ENCODE measurements at regions not wholly inside any gene's neighbourhood (a gene's known extent, or its start where the extent isn't known, plus 50 kb on each side); places are given as distances from the start of the nearest gene placed in this dataset.
"Not testable (repeated sequence)": the region's sequence is repeated elsewhere in the genome, so short reads cannot be mapped to it uniquely, and the experiment has no call there.

- peak; percentile 12 for DNase-seq
These were observed 70.4 kb downstream of the GADD45G start for GRCh38 chr9:89675058-89675742.

GRCh38 chr9:89676281-89676680 is 71.5 kb downstream of the GADD45G start:
- DNase-seq, result peak; percentile 60

- DNase-seq, result peak; percentile 18
These were observed 73.0 kb downstream of the GADD45G start for GRCh38 chr9:89677702-89678395.

GRCh38 chr9:89678396-89679015 is 73.7 kb downstream of the GADD45G start:
- no peak for DNase-seq

- no peak for DNase-seq
These were observed 74.2 kb downstream of the GADD45G start for GRCh38 chr9:89679016-89679415.

GRCh38 chr9:89679581-89679980 is 74.8 kb downstream of the GADD45G start:
- no peak for DNase-seq

GRCh38 chr9:89680547-89681467 is 76.0 kb downstream of the GADD45G start:
- no peak for DNase-seq

GRCh38 chr9:89681468-89681859 is 76.7 kb downstream of the GADD45G start:
- not testable (repeated sequence) for DNase-seq

- no peak for DNase-seq
These were observed 78.8 kb downstream of the GADD45G start for GRCh38 chr9:89683626-89684025.

GRCh38 chr9:89684218-89684617 is 79.4 kb downstream of the GADD45G start:
- no peak for DNase-seq

- DNase-seq, result no peak
These were observed 80.3 kb downstream of the GADD45G start for GRCh38 chr9:89684912-89685636.

- DNase-seq, result no peak
These were observed 80.9 kb downstream of the GADD45G start for GRCh38 chr9:89685698-89686097.

- peak; percentile 50 for DNase-seq
These were observed 81.3 kb downstream of the GADD45G start for GRCh38 chr9:89686126-89686525.

- DNase-seq, result no peak
These were observed 81.8 kb downstream of the GADD45G start for GRCh38 chr9:89686621-89687020.

- DNase-seq, result no peak
These were observed 82.4 kb downstream of the GADD45G start for GRCh38 chr9:89687188-89687587.

- DNase-seq, result no peak
These were observed 83.0 kb downstream of the GADD45G start for GRCh38 chr9:89687848-89688247.

GRCh38 chr9:89689321-89689720 is 84.5 kb downstream of the GADD45G start:
- not testable (repeated sequence) for DNase-seq

GRCh38 chr9:89690334-89690912 is 85.6 kb downstream of the GADD45G start:
- no peak for DNase-seq

- DNase-seq, result no peak
These were observed 90.7 kb downstream of the GADD45G start for GRCh38 chr9:89695441-89695891.

- DNase-seq, result not testable (repeated sequence)
These were observed 91.2 kb downstream of the GADD45G start for GRCh38 chr9:89695979-89696378.

GRCh38 chr9:89696780-89697179 is 92.0 kb downstream of the GADD45G start:
- DNase-seq, result no peak

- no peak for DNase-seq
These were observed 92.7 kb downstream of the GADD45G start for GRCh38 chr9:89697553-89697952.

Measured in NCI-H187 treated with DMSO at 0.1 percent for 48 hours (cell line).